WTC11 (cell line): ENCODE measurements at regions not wholly inside any gene's neighbourhood (a gene's known extent, or its start where the extent isn't known, plus 50 kb on each side); places are given as distances from the start of the nearest gene placed in this dataset.

Experiments used
- ATAC-seq: fragments of 200-7000 bp; cut with Tn5 transposase; 2 replicates; pipeline ENCODE4 v1.10.0; 2021; ENCODE audit warnings: mild to moderate bottlenecking, moderate library complexity
- CTCF ChIA-PET: fragments of 300-600 bp; sonication (Branson Sonifier 250); formaldehyde crosslinking; loops from one replicate; lab custom pipeline; 2021; ENCODE audit warnings: antibody characterized with exemption; lab: Charles Lee
- POLR2A ChIA-PET: fragments of 350-600 bp; sonication (Branson Sonifier 250); formaldehyde crosslinking; loops from one replicate; lab custom pipeline; 2021; ENCODE audit warnings: antibody characterized with exemption; lab: Charles Lee
- DNase-seq: peaks from one replicate; pipeline ENCODE4 v3.0.0; 2021; ENCODE audit warnings: low spot score
- H3K27ac Mint-ChIP-seq: 2 replicates; pipeline ENCODE4 v1.8.0; 2021; ENCODE audit warnings: mixed read lengths
- H3K27me3 Mint-ChIP-seq: 2 replicates; pipeline ENCODE4 v1.8.0; 2021; ENCODE audit warnings: low read depth, mild to moderate bottlenecking, moderate library complexity, mixed read lengths
- H3K36me3 Mint-ChIP-seq: 2 replicates; pipeline ENCODE4 v1.8.0; 2021; ENCODE audit warnings: mixed read lengths
- H3K4me1 Mint-ChIP-seq: 2 replicates; pipeline ENCODE4 v1.8.0; 2022; ENCODE audit warnings: mixed read lengths
- H3K4me3 Mint-ChIP-seq: 2 replicates; pipeline ENCODE4 v1.8.0; 2021; ENCODE audit warnings: mild to moderate bottlenecking, moderate library complexity, mixed read lengths
- H3K9me3 Mint-ChIP-seq: 2 replicates; pipeline ENCODE4 v1.8.0; 2021; ENCODE audit warnings: mixed read lengths
- ATF6 ChIP-seq: sonication (generic); formaldehyde crosslinking; IDR thresholded peaks from 2 replicates; pipeline ENCODE4 v1.8.1; 2023; ENCODE audit warnings: mild to moderate bottlenecking, missing genetic modification reagents
- CBFB ChIP-seq: sonication (generic); formaldehyde crosslinking; IDR thresholded peaks from 2 replicates; pipeline ENCODE4 v1.8.1; 2022; ENCODE audit warnings: mild to moderate bottlenecking, low read depth, missing genetic modification reagents
- CDX4 ChIP-seq: fragments of 250-450 bp; sonication (Bioruptor Pico); IDR thresholded peaks from 2 replicates; pipeline ENCODE4 v1.9.0; 2021; ENCODE audit warnings: moderate library complexity, mild to moderate bottlenecking, inconsistent platforms, borderline replicate concordance
- E2F1 ChIP-seq: sonication (generic); formaldehyde crosslinking; IDR thresholded peaks from 2 replicates; pipeline ENCODE4 v1.8.0; 2022; ENCODE audit warnings: mild to moderate bottlenecking, missing genetic modification reagents
- ELF4 ChIP-seq: sonication (generic); formaldehyde crosslinking; IDR thresholded peaks from 2 replicates; pipeline ENCODE4 v1.8.1; 2022; ENCODE audit warnings: low read depth, mild to moderate bottlenecking, moderate library complexity, missing genetic modification reagents
- EMX1 ChIP-seq: fragments of 250-450 bp; sonication (Bioruptor Pico); IDR thresholded peaks from 2 replicates; pipeline ENCODE4 v1.8.0; 2021; ENCODE audit warnings: mild to moderate bottlenecking
- ETV6 ChIP-seq: sonication (generic); formaldehyde crosslinking; IDR thresholded peaks from 2 replicates; pipeline ENCODE4 v1.8.1; 2022; ENCODE audit warnings: mild to moderate bottlenecking, missing genetic modification reagents
- FOXK1 ChIP-seq: sonication (generic); formaldehyde crosslinking; IDR thresholded peaks from 2 replicates; pipeline ENCODE4 v1.8.0; 2022; ENCODE audit warnings: mild to moderate bottlenecking, moderate library complexity, missing genetic modification reagents
- FOXP4 ChIP-seq: sonication (generic); formaldehyde crosslinking; IDR thresholded peaks from 2 replicates; pipeline ENCODE4 v1.8.0; 2022; ENCODE audit warnings: mild to moderate bottlenecking, missing genetic modification reagents
- JAZF1 ChIP-seq: fragments of 250-450 bp; sonication (Bioruptor Pico); IDR thresholded peaks from 2 replicates; pipeline ENCODE4 v1.9.0; 2021; ENCODE audit warnings: moderate library complexity, mild to moderate bottlenecking, inconsistent platforms
- JUN ChIP-seq: sonication (generic); formaldehyde crosslinking; IDR thresholded peaks from 2 replicates; pipeline ENCODE4 v1.8.0; 2023; ENCODE audit warnings: mild to moderate bottlenecking, missing genetic modification reagents
- NR3C1 ChIP-seq: sonication (generic); formaldehyde crosslinking; conservative IDR thresholded peaks from 2 replicates; pipeline ENCODE4 v1.8.1; 2023; ENCODE audit warnings: low read depth, mild to moderate bottlenecking, missing genetic modification reagents
- PRDM15 ChIP-seq: sonication (generic); formaldehyde crosslinking; IDR thresholded peaks from 2 replicates; pipeline ENCODE4 v1.8.0; 2022; ENCODE audit warnings: missing genetic modification reagents
- PRRX2 ChIP-seq: fragments of 250-450 bp; sonication (Bioruptor Pico); IDR thresholded peaks from 2 replicates; pipeline ENCODE4 v1.8.0; 2021; ENCODE audit warnings: mild to moderate bottlenecking
- STAT6 ChIP-seq: sonication (generic); formaldehyde crosslinking; conservative IDR thresholded peaks from 2 replicates; pipeline ENCODE4 v1.8.1; 2023; ENCODE audit warnings: mild to moderate bottlenecking, low read depth, missing genetic modification reagents, moderate library complexity
- TEAD4 ChIP-seq: sonication (generic); formaldehyde crosslinking; IDR thresholded peaks from 2 replicates; pipeline ENCODE4 v1.8.0; 2022; ENCODE audit warnings: mild to moderate bottlenecking, missing genetic modification reagents
- TP53 ChIP-seq: sonication (generic); formaldehyde crosslinking; IDR thresholded peaks from 2 replicates; pipeline ENCODE4 v1.8.1; 2023; ENCODE audit warnings: mild to moderate bottlenecking, missing genetic modification reagents
- ZNF281 ChIP-seq: sonication (generic); formaldehyde crosslinking; IDR thresholded peaks from 2 replicates; pipeline ENCODE4 v1.8.0; 2023; ENCODE audit warnings: mild to moderate bottlenecking, missing genetic modification reagents
- ZNF416 ChIP-seq: fragments of 250-450 bp; sonication (Bioruptor Pico); IDR thresholded peaks from 2 replicates; pipeline ENCODE4 v1.9.0; 2021; ENCODE audit warnings: mild to moderate bottlenecking, inconsistent platforms
- ZNF671 ChIP-seq: fragments of 250-450 bp; sonication (Bioruptor Pico); IDR thresholded peaks from 2 replicates; pipeline ENCODE4 v1.8.0; 2021; ENCODE audit warnings: mild to moderate bottlenecking

- TF ChIP-seq JAZF1 (CRISPR knock-in tag) (no peak), CDX4 (CRISPR knock-in tag) (no peak), TEAD4 (0 out of 2 replicates have a peak, but pooled peaks have one; percentile 64), ZNF416 (CRISPR knock-in tag) (no peak), PRDM15 (CRISPR knock-in tag) (no peak), ETV6 (CRISPR knock-in tag) (peak; percentile 39; the same call in 1 of the 2 replicates), NR3C1 (CRISPR knock-in tag) (no peak), FOXP4 (CRISPR knock-in tag) (peak; percentile 29; the same call in 1 of the 2 replicates)
These were observed 272.2 kb upstream of the RARB start (continued) for GRCh38 chr3:25155652-25156471.

GRCh38 chr3:25156626-25157025, 271.4 kb upstream of the RARB start:
- Mint-ChIP-seq H3K36me3 (no peaks in the 10 kb centered on the region), H3K27ac (peak overlapping the region; percentile 100), H3K4me3 (peak overlapping the region; percentile 48), H3K4me1 (peaks cover 78% of the 10 kb centered on the region), H3K9me3 (peaks cover 10% of the 10 kb centered on the region), H3K27me3 (no peaks in the 10 kb centered on the region)
- peak; percentile 4; the same call in 1 of the 2 replicates for ATAC-seq
- ChIA-PET POLR2A (no interaction called here), CTCF (no interaction called here)
- no peak for DNase-seq
- TF ChIP-seq E2F1 (CRISPR knock-in tag) (no peak), ATF6 (CRISPR knock-in tag) (no peak), FOXK1 (CRISPR knock-in tag) (no peak), EMX1 (CRISPR knock-in tag) (no peak), TP53 (CRISPR knock-in tag) (no peak), STAT6 (no peak), JUN (CRISPR knock-in tag) (no peak), TEAD4 (no peak), ZNF416 (CRISPR knock-in tag) (no peak), CBFB (CRISPR knock-in tag) (no peak), ELF4 (CRISPR knock-in tag) (no peak), PRRX2 (CRISPR knock-in tag) (no peak), ZNF281 (CRISPR knock-in tag) (no peak), ZNF671 (no peak)
